GM19351 (cell line): ENCODE measurements at regions not wholly inside any gene's neighbourhood (a gene's known extent, or its start where the extent isn't known, plus 50 kb on each side); places are given as distances from the start of the nearest gene placed in this dataset.

Experiments used
- ATAC-seq: cut with Tn5 transposase; IDR thresholded peaks from one replicate; pipeline ENCODE4 v1.9.1; 2021; ENCODE audit warnings: mild to moderate bottlenecking, moderate library complexity; ENCODE audit not compliant: unreplicated experiment

GRCh38 chr6:14738497-14738896 is 507.4 kb upstream of the JARID2 start:
- no peak for ATAC-seq

GRCh38 chr6:14738933-14739332 is 506.9 kb upstream of the JARID2 start:
- no peak for ATAC-seq

- no peak for ATAC-seq
Measured at GRCh38 chr6:14739827-14740226, 506.0 kb upstream of the JARID2 start.

- ATAC-seq, result no peak
Measured at GRCh38 chr6:14742171-14742570, 503.7 kb upstream of the JARID2 start.

- ATAC-seq, result no peak
Measured at GRCh38 chr6:14742680-14743079, 503.2 kb upstream of the JARID2 start.

- no peak for ATAC-seq
Measured at GRCh38 chr6:14743144-14743473, 502.8 kb upstream of the JARID2 start.

GRCh38 chr6:14743474-14744211 is 502.2 kb upstream of the JARID2 start:
- ATAC-seq, result peak; percentile 53

GRCh38 chr6:14744212-14744556 is 501.7 kb upstream of the JARID2 start:
- ATAC-seq, result no peak

- ATAC-seq, result no peak
Measured at GRCh38 chr6:14746139-14746837, 499.6 kb upstream of the JARID2 start.

- ATAC-seq, result no peak
Measured at GRCh38 chr6:14747881-14748520, 497.9 kb upstream of the JARID2 start.

GRCh38 chr6:14748679-14749078 is 497.2 kb upstream of the JARID2 start:
- ATAC-seq, result peak; percentile 63

- no peak for ATAC-seq
Measured at GRCh38 chr6:14750059-14750661, 495.7 kb upstream of the JARID2 start.

GRCh38 chr6:14751645-14752175 is 494.2 kb upstream of the JARID2 start:
- ATAC-seq, result no peak

- peak; percentile 94 for ATAC-seq
Measured at GRCh38 chr6:14754751-14755513, 490.9 kb upstream of the JARID2 start.

GRCh38 chr6:14756340-14756739 is 489.5 kb upstream of the JARID2 start:
- ATAC-seq, result no peak

GRCh38 chr6:14757014-14757413 is 488.9 kb upstream of the JARID2 start:
- no peak for ATAC-seq

GRCh38 chr6:14757418-14757817 is 488.5 kb upstream of the JARID2 start:
- ATAC-seq, result no peak

- ATAC-seq, result no peak
Measured at GRCh38 chr6:14758421-14759081, 487.3 kb upstream of the JARID2 start.

GRCh38 chr6:14759976-14760672 is 485.7 kb upstream of the JARID2 start:
- ATAC-seq, result peak; percentile 62

- ATAC-seq, result no peak
Measured at GRCh38 chr6:14762077-14762476, 483.8 kb upstream of the JARID2 start.
